Brain pericyte (primary cell): ENCODE measurements at regions not wholly inside any gene's neighbourhood (a gene's known extent, or its start where the extent isn't known, plus 50 kb on each side); places are given as distances from the start of the nearest gene placed in this dataset.
A peak's percentile ranks its signal among the peaks of the same experiment; 100 is the strongest.

Experiments used
- DNase-seq: peaks from one replicate; pipeline ENCODE4 v3.0.0-alpha.2; 2012; ENCODE audit warnings: low read depth, low spot score

DNA sequence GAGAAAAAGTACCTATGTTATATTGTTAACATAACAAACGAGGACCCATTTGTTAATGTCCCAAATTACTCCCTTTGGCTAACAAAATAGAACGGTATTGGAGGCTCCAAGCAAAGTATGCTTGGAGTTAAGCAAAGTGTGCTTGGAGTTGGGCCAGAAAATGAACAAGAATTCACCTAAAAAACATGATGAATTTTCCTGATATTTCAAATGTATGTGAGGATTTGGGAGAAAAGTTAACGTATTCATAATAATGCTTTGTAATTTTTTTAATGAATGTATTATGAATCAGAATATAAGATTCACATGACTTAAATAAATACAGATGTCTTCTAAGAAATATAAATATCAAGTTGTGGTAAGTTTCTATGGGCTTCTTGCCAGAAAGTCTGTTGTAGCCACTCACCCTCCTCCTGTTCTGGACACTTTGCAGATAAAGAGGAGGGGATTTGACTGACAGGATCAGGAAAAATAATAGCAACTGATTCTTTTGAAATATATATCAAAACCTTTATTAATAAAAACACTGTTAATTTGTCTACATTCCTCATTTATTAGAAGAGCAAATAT is 423.7 kb upstream of the MMADHC start:
- DNase-seq = peak; percentile 40

- no peak for DNase-seq
Observed at GRCh38 chr2:150008901-150009300, 421.3 kb upstream of the MMADHC start.

GRCh38 chr2:150007815-150008430 is 420.3 kb upstream of the MMADHC start:
- DNase-seq = no peak

- DNase-seq = no peak
Observed at GRCh38 chr2:150006591-150006990, 419.0 kb upstream of the MMADHC start.

DNA sequence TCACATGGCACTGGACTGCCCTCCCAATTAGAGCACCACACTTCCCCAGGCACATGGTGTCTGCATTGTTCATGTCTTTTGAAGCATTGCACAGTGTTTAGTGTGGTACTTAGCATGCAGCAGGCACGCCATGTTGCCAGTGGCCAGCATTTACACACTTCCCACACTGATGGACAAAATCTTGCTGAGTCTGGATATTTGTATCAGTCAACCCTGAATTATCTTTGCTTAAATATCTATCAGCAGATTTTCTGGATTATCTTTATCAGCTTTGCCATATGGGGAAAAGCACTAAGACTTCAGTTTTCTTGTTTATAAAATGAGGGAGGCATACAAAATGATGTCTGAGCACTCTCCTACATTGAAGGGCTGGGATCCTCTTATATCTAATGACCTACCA is 416.0 kb upstream of the MMADHC start:
- no peak for DNase-seq

DNA sequence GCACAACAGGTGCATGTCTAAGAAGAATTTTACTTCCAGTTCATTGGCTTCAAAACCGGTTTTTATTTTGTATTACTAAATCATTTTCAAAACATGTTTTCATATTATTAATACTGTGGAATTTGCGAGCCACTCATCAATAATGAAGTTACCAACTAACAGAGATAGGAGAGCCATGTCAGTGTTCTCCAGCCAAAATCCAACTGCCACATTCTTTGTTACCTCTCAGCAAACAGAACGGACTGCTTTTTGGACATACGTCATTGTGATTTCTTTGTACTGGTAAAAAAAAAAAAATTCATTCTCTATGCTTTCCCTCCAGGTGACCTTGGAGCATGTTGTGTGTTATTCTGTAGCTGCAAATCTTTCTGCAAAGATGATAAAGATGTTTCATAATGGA is 414.2 kb upstream of the MMADHC start:
- DNase-seq = no peak

DNA sequence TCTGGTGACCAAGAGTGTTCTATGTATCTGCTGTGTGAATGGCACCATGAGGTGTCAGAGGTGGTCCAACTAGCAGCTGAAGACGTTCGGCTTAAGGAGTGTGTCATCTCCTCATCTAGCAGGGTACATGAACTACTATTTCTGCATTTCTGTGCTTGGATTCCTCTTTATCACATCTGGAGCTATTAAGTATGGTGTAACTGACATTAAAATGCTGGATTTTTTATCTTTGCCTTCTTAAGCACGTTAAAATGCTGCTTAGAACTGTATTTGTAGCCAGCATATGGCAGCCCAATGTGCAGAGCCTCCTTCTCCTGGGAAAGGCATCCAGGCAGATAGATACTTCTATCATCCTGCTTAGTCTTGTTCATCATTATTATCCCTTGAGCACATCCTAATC is 409.3 kb upstream of the MMADHC start:
- no peak for DNase-seq

DNA sequence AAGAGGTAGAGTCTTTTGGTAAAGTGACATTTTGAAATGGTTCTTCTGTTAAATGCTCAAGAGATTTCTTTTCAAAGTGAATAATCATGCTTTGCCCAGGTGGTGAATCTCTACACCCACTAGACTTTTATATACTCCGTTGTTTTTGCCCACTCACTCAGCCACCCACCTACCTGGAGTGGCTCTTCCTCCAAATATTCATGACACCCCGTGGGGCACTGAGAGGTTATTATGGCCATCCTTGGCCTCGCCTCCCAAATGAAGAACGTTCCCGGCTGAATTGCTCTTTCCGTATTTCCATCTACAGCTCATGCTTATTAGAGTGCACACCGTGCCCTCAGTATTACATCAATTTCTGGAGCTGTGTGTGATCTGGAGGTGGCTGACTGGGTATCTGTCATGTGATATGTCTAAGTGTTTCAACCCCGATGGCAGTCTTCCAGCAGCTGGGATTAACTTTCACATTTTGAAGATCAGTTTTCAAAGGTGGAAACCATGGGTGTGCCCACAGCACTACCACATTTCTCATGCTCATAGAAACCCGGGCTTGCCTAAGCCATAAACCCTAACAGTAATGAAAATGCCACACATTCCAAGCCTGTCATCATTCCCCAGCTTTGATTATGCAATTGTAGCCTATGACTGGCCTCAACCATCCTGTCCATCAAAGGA is 406.6 kb upstream of the MMADHC start:
- no peak for DNase-seq

DNA sequence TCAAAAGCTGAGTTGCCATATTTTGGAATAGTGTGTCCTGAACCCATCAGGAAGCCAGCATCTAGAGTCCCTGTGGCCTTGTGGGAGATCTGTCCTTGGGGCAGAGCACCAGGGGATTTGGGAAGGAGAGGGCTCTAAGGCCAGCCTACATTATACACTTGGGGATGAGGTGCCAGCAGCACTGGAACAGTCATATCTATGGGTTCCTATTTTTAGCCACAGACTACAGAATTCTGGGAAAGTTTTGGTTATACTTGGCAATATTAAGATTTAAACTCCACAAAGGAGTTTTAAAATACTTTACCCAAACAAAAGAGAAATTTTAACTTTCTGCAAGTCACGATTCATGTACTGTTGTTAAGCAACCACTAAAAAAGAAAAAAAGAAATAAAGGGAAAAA is 405.7 kb upstream of the MMADHC start:
- DNase-seq = no peak

GRCh38 chr2:149991576-149991975 is 404.0 kb upstream of the MMADHC start:
- no peak for DNase-seq

DNA sequence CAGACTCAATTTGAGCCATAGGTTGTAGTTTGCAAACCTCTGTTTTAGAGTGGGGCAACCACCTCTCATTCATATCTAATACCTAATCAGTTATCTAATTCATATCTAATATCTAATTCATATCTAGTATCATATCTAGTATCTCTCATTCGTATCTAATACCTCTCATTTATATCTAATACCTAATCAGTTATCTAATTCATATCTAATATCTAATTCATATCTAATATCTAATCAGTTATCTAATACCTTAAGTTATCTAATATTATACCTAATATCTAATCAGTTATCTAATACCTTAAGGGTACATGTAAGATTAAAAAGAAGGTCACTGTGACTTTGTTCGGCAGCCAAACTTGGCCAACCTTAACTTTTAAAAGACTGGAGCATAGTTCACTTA is 403.4 kb upstream of the MMADHC start:
- DNase-seq = no peak

DNA sequence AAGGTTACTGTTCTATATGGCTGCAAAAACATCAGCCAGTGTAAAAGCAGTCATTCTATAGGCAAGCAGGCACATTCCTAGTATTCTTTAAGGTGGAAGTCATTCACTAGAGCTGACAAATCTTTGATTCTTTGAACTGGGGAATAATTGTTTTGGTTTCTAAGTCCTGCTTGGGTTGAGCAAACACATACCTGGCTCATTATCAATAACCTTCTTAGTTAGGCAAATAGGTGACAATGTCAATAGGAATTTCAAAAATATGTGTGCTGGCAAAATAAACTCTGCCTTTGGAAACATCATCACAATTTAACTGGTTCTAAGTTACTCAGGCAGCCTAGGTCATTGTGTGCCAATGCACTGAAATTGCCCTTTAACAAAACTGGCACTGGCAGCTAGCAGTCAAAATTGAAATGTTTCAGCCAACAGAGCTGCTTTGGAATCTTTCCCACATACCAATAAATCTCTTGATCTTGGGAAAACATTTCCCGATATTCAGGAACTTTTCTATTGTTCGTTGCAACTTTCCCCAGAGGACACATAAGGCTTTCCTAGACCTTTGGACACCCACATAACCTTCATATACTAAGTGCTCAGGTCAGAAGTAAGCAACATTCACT is 402.0 kb upstream of the MMADHC start:
- DNase-seq = no peak

- DNase-seq = no peak
Observed at GRCh38 chr2:149988361-149988760, 400.8 kb upstream of the MMADHC start.

DNA sequence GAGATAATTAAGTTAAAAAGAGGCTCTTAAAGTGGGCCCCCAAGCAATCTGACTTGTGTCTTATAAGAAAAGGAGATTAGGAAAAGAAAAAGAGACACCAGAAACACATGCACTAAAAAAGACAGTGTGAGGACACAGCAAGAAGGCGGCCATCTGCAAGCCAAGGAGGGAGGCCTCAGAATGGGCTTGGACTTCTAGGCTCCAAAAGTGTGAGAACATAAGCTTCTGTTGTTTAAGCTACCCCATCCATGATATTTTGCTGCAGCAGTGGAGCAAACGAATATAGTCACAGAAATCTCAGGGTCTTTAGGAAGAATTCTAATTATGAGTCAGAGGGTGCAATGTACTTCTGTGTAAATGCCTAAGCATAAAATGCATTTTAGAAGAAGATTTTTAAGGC is 399.3 kb upstream of the MMADHC start:
- no peak for DNase-seq

GRCh38 chr2:149984311-149984710 is 396.7 kb upstream of the MMADHC start:
- DNase-seq = no peak

GRCh38 chr2:149972066-149972465 is 384.5 kb upstream of the MMADHC start:
- no peak for DNase-seq

DNA sequence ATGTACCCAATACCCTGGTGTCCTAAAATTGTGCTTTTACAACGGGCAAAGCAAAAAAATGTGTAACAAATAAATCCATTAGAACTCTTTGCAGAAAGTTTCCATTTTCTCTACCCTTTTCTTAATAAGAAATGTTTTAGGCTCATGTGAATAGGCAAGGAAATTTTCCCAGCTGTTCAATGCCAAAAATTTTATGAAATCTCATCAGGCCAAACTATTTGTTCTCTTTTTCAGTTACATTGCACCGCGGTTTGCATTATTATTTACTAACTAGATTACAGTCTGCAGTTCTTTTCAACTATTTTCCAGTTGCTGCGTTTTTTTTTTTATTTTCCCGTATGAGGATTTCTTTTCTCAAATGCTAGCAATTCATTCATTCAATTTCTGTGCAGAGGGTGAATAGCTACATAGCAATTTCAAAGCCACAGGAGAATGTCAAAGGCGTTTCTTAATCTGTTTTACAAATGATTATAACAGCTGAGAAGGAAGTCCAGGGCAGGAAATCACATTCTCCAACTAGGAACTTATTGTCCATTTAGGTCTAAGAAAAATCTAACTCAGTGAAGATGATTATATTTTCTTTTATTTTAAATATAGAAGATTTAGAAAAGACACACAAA is 367.5 kb upstream of the MMADHC start:
- DNase-seq = no peak

DNA sequence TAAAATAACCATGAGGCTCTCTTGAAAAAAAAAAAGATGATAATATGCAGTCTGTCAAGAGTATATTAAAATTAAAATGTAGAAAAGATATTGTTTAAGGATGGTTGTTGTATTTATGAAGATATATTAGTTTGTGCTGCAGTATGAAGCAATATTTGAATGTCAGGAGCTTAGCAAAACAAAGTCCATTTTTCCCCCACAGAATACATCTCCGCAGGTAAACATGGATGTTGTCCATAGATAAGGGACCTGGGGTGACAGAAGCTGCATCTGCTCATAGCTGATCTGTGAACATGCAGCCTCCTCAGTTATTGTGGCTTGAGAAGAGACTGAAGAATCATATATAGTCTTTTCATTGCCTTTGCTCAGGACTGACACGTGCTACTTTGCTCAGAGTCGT is 366.1 kb upstream of the MMADHC start:
- DNase-seq = no peak

- DNase-seq = no peak
Observed at GRCh38 chr2:149931486-149931885, 343.9 kb upstream of the MMADHC start.

DNA sequence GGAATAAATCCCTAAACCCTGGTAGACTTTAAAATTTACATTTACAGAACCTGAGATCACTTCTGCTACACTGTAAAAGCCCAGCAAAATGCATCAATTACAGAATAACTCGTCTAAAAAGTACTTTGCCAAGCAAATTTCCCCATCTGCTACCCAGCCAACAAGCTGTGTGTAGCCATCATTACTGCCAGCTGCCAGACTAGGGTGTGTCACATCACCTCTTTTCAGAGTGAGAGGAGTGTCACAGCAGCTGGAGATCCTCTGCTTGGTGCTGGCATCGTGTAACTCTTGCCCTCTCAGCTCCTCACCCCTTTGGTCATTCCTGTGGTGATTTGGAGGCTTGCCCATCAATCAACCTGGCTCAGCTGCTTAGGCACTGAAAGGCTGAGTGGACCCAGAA is 340.4 kb upstream of the MMADHC start:
- no peak for DNase-seq

DNA sequence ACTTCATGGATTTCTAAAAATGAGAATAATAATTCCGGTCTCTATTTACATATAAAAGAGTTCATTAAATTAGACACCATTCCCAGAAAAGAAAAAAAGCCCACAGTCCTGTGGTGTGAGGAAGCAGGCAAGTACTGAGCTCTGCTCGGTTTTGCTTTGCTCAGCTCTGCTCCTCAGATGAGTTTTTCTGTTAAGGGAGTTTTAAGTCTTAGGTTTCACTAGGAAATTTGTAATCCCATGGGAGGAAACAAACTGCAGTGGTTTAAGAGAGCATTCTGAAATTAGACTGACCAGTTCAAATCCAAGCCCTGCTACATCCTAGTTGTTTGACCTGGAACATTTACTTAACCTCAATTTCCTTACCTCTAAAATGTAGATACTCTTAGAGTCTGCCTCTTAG is 338.6 kb upstream of the MMADHC start:
- no peak for DNase-seq

DNA sequence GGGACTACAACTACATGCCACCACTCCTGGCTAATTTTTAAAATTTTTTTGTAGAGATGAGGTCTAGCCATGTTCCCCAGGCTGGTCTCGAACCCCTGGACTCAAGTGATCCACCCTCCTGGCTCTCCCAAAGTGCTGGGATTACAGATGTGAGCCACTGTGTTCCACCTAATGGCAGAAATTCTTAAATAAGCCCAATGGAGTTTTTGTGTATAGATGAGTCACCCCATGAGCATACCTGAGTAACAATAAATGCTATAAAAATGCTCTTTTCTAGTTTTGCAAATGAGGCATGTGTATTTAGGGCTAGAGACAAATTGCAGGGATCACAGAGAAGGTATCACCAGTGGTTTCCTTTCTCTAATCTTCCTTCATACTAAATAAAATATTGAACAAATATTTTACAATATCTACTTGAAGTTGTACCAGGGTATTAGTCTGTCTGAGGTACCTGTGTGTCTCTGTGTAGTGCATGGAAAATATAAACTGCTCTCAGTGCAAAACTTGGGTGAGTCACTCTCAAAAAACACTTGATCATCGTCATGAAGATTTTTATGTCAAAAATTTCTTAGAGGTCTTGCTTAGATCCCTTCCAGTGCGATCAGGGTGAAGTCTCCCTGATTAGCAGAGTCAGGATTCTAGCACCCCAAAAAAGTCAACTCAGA is 337.1 kb upstream of the MMADHC start:
- no peak for DNase-seq
